Endometrium (tissue), 2 donors: ENCODE measurements at regions not wholly inside any gene's neighbourhood (a gene's known extent, or its start where the extent isn't known, plus 50 kb on each side); places are given as distances from the start of the nearest gene placed in this dataset.
"Not testable (repeated sequence)": the region's sequence is repeated elsewhere in the genome, so short reads cannot be mapped to it uniquely, and the experiment has no call there.

Experiments used
- FAIRE-seq: peaks from 2 replicates; lab custom pipeline; 2012; peaks lifted over from hg19 to GRCh38; lab: Jason Lieb, UNC
- donor health status: control.
- donor health status: control.

GRCh38 chr1:82354546-82354945, 553.8 kb downstream of the ADGRL2 start:
- not testable (repeated sequence) for FAIRE-seq

GRCh38 chr1:82348487-82348886, 547.8 kb downstream of the ADGRL2 start:
- FAIRE-seq: no peak

GRCh38 chr1:82346141-82346540, 545.4 kb downstream of the ADGRL2 start:
- FAIRE-seq: no peak

GRCh38 chr1:82343381-82343780, 542.6 kb downstream of the ADGRL2 start:
- no peak for FAIRE-seq

- no peak for FAIRE-seq
Measured at GRCh38 chr1:82337635-82338034, 536.9 kb downstream of the ADGRL2 start.

- no peak for FAIRE-seq
Measured at GRCh38 chr1:82330330-82330729, 529.6 kb downstream of the ADGRL2 start.

- no peak for FAIRE-seq
Measured at GRCh38 chr1:82329226-82329625, 528.5 kb downstream of the ADGRL2 start.

- FAIRE-seq: no peak
Measured at GRCh38 chr1:82323144-82323841, 522.6 kb downstream of the ADGRL2 start.

- no peak for FAIRE-seq
Measured at GRCh38 chr1:82321794-82322193, 521.1 kb downstream of the ADGRL2 start.

- no peak for FAIRE-seq
Measured at GRCh38 chr1:82319546-82319945, 518.8 kb downstream of the ADGRL2 start.

GRCh38 chr1:82318921-82319320, 518.2 kb downstream of the ADGRL2 start:
- no peak for FAIRE-seq

- no peak for FAIRE-seq
Measured at GRCh38 chr1:82318265-82318664, 517.5 kb downstream of the ADGRL2 start.

- FAIRE-seq: no peak
Measured at GRCh38 chr1:82317671-82318070, 516.9 kb downstream of the ADGRL2 start.

GRCh38 chr1:82299656-82300055, 498.9 kb downstream of the ADGRL2 start:
- FAIRE-seq: no peak

- no peak for FAIRE-seq
Measured at GRCh38 chr1:82299056-82299455, 498.3 kb downstream of the ADGRL2 start.

- no peak for FAIRE-seq
Measured at GRCh38 chr1:82297139-82297896, 496.6 kb downstream of the ADGRL2 start.

GRCh38 chr1:82287556-82287955, 486.8 kb downstream of the ADGRL2 start:
- FAIRE-seq: no peak

GRCh38 chr1:82284213-82284612, 483.5 kb downstream of the ADGRL2 start:
- FAIRE-seq: no peak

- FAIRE-seq: no peak
Measured at GRCh38 chr1:82279241-82279640, 478.5 kb downstream of the ADGRL2 start.

GRCh38 chr1:82273816-82274215, 473.1 kb downstream of the ADGRL2 start:
- no peak for FAIRE-seq

GRCh38 chr1:82269431-82269830, 468.7 kb downstream of the ADGRL2 start:
- FAIRE-seq: no peak

GRCh38 chr1:82268826-82269225, 468.1 kb downstream of the ADGRL2 start:
- FAIRE-seq: no peak

- FAIRE-seq: no peak
Measured at GRCh38 chr1:82266351-82266750, 465.6 kb downstream of the ADGRL2 start.

GRCh38 chr1:82265436-82265835, 464.7 kb downstream of the ADGRL2 start:
- no peak for FAIRE-seq
